ENCODE measurements at regions not wholly inside any gene's neighbourhood (a gene's known extent, or its start where the extent isn't known, plus 50 kb on each side); places are given as distances from the start of the nearest gene placed in this dataset.

DNA sequence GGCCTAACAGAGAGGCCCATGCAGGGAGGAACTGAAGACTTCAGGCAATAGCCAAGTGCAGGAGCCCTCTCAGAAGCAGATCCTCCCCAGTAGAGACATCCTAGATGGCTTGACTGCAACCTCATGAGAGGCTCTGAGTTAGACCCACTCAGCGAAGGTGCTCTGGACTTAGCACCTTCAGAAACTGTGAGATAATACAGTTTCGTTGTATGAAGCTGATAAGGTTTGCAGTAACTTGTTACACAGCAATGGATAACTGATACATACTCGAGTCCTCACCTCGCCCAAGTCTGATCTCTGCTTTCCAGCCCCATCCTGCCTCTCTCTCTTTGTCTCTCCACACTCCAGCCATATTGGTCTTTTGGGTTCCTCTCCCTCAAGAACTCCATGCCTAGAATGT, 136.4 kb upstream of the EEPD1 start:
- no peaks in the 10 kb centered on the region for H3K9me3 ChIP-seq
- H3K4me3 ChIP-seq (ENCODE audit: low read depth, low read length), result no peak overlapping the region
- no peaks in the 10 kb centered on the region for H3K36me3 ChIP-seq
- no peaks in the 10 kb centered on the region for H3K27me3 ChIP-seq
- TF ChIP-seq, protein P1, sequence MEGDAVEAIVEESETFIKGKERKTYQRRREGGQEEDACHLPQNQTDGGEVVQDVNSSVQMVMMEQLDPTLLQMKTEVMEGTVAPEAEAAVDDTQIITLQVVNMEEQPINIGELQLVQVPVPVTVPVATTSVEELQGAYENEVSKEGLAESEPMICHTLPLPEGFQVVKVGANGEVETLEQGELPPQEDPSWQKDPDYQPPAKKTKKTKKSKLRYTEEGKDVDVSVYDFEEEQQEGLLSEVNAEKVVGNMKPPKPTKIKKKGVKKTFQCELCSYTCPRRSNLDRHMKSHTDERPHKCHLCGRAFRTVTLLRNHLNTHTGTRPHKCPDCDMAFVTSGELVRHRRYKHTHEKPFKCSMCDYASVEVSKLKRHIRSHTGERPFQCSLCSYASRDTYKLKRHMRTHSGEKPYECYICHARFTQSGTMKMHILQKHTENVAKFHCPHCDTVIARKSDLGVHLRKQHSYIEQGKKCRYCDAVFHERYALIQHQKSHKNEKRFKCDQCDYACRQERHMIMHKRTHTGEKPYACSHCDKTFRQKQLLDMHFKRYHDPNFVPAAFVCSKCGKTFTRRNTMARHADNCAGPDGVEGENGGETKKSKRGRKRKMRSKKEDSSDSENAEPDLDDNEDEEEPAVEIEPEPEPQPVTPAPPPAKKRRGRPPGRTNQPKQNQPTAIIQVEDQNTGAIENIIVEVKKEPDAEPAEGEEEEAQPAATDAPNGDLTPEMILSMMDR (IDR thresholded peaks at IDR 0.05; ENCODE audit: low read depth, low read length), result no peak
- no peaks in the 10 kb centered on the region for H3K4me1 ChIP-seq
- no peak for DNase-seq

DNA sequence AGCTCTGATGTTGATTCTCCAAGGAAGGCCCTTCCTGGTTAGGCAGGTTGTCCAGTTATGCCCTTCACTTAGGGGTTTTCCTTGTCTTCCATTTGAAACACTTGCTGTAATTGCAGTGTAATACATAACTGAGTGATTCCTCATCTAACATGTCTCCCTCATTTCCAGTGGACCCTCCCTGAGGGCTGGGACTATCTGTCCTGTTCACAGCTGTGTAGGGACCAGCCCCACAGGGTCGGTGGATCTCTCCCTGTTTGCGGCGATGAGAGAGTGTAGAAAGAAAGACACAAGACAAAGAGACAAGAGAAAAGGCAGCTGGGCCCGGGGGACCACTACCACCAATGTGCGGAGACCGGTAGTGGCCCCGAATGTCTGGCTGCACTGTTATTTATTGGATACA, 135.9 kb upstream of the EEPD1 start:
- no peak overlapping the region for H3K4me3 ChIP-seq (ENCODE audit: low read depth, low read length)
- TF ChIP-seq, protein P1 (IDR thresholded peaks at IDR 0.05; ENCODE audit: low read depth, low read length), result no peak
- no peaks in the 10 kb centered on the region for H3K27me3 ChIP-seq
- DNase-seq, result no peak
- no peaks in the 10 kb centered on the region for H3K36me3 ChIP-seq
- H3K4me1 ChIP-seq, result no peaks in the 10 kb centered on the region
- no peaks in the 10 kb centered on the region for H3K9me3 ChIP-seq

DNA sequence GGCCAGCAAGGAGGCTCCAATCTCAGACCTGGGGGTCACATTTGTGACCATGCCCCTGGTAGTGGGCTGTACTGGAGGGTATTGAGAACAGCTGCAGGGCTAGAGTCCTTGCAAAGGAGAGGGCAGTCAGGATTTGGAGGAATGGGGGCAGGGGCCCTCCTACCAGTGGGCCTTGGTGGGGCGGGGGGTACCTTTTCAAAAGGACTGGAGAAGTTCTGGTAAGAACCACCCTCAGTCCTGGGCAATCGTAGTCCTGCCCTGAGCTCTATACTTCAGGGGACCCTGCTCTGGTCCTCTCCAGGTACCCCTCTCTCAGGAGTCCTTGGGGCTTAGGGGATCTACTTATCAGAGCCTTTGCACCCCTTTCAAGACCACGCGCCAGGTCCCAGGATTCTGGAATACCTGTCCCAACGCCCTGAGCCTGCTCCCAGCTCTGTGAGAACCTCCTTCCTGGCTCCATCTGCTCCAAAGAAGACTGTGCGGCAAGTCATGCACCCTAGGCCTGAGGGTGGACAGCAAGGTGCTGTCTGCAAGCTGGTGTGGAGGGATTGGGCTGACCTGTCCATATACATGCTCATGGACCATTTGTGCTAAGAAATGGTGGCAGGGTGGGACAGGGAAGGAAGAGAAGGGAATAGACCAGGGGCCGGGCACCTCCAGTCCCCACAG, 134.1 kb upstream of the EEPD1 start:
- no peak overlapping the region for H3K4me3 ChIP-seq (ENCODE audit: low read depth, low read length)
- no peaks in the 10 kb centered on the region for H3K36me3 ChIP-seq
- no peaks in the 10 kb centered on the region for H3K4me1 ChIP-seq
- no peaks in the 10 kb centered on the region for H3K27me3 ChIP-seq
- DNase-seq, result no peak
- TF ChIP-seq, protein P1 (IDR thresholded peaks at IDR 0.05; ENCODE audit: low read depth, low read length), result no peak
- no peaks in the 10 kb centered on the region for H3K9me3 ChIP-seq

- TF ChIP-seq, protein P1 (IDR thresholded peaks at IDR 0.05; ENCODE audit: low read depth, low read length), result no peak
- H3K27me3 ChIP-seq, result no peaks in the 10 kb centered on the region
- no peak for DNase-seq
- no peaks in the 10 kb centered on the region for H3K36me3 ChIP-seq
- no peaks in the 10 kb centered on the region for H3K4me1 ChIP-seq
- no peaks in the 10 kb centered on the region for H3K9me3 ChIP-seq
- H3K4me3 ChIP-seq (ENCODE audit: low read depth, low read length), result no peak overlapping the region
Measured at GRCh38 chr7:36019538-36019937, 133.5 kb upstream of the EEPD1 start.

DNA sequence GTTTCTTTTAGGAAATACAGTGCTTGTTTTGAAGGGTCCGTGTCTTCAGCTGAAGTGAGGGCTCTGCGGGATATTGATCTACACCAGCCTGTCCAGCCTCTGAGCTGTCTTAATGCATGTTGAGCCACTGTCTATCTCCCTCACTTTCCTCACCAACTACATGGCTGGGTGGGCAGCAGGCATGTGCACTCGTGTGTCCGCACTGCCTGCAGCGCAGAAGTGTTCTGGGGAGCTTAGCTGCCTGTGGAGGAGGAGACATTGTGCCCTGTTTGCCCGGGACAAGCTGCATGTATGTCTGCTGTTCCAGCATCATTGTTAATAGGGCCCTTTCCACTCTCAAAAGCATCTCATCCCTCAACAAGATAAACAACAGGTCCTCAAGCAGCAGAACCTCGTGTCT, 133.1 kb upstream of the EEPD1 start:
- no peaks in the 10 kb centered on the region for H3K9me3 ChIP-seq
- H3K4me3 ChIP-seq (ENCODE audit: low read depth, low read length), result no peak overlapping the region
- DNase-seq, result no peak
- no peaks in the 10 kb centered on the region for H3K36me3 ChIP-seq
- TF ChIP-seq, protein P1 (IDR thresholded peaks at IDR 0.05; ENCODE audit: low read depth, low read length), result no peak
- no peaks in the 10 kb centered on the region for H3K27me3 ChIP-seq
- H3K4me1 ChIP-seq, result no peaks in the 10 kb centered on the region

- Histone ChIP-seq H3K27me3 (no peaks in the 10 kb centered on the region), H3K4me3 (ENCODE audit: low read depth, low read length) (no peak overlapping the region), H3K4me1 (no peaks in the 10 kb centered on the region), H3K9me3 (no peaks in the 10 kb centered on the region), H3K36me3 (no peaks in the 10 kb centered on the region)
- DNase-seq, result no peak
- TF ChIP-seq, protein P1 (IDR thresholded peaks at IDR 0.05; ENCODE audit: low read depth, low read length), result peak; percentile 62
Measured at GRCh38 chr7:36021367-36021766, 131.7 kb upstream of the EEPD1 start.

Measured in BE2C (cell line).